ENCODE measurements at regions not wholly inside any gene's neighbourhood (a gene's known extent, or its start where the extent isn't known, plus 50 kb on each side); places are given as distances from the start of the nearest gene placed in this dataset.

- Histone ChIP-seq H3K4me1 (no peaks in the 10 kb centered on the region), H3K36me3 (replicated peaks in 1 of 2; ENCODE audit: insufficient read depth in 1 of 2, low read depth in 2 of 2) (no peaks in the 10 kb centered on the region), H3K27me3 (no peaks in the 10 kb centered on the region), H3K4me3 (no peak overlapping the region), H3K27ac (no peak overlapping the region), H3K9me3 (no peaks in the 10 kb centered on the region)
- 63 to 66% methylated on average over 12 of the region's 12 CpGs for WGBS, 2 donors
- no peak for DNase-seq
- TF ChIP-seq CTCF (IDR thresholded peaks at IDR 0.05) (no peak), POLR2A (IDR thresholded peaks at IDR 0.05) (no peak)
- no peak for ATAC-seq
- intact Hi-C loops (cut with DNase I) = no loop called here
Measured at GRCh38 chr17:79340333-79341221, 266.0 kb downstream of the ENGASE start.

- WGBS, 2 donors = 58 to 68% methylated on average over 7 of the region's 7 CpGs
- no peak overlapping the region for H3K4me3 ChIP-seq
- DNase-seq (no peak), ATAC-seq (no peak)
- no peaks in the 10 kb centered on the region for H3K36me3 ChIP-seq (replicated peaks in 1 of 2; ENCODE audit: insufficient read depth in 1 of 2, low read depth in 2 of 2)
- H3K27me3 ChIP-seq = no peaks in the 10 kb centered on the region
- no peak overlapping the region for H3K27ac ChIP-seq
- intact Hi-C loops (cut with DNase I) = no loop called here
- H3K9me3 ChIP-seq = no peaks in the 10 kb centered on the region
- no peak for TF ChIP-seq POLR2A (IDR thresholded peaks at IDR 0.05)
- no peak for TF ChIP-seq CTCF (IDR thresholded peaks at IDR 0.05)
- no peaks in the 10 kb centered on the region for H3K4me1 ChIP-seq
Measured at GRCh38 chr17:79339321-79339720, 264.7 kb downstream of the ENGASE start.

GRCh38 chr17:79338604-79339003 is 264.0 kb downstream of the ENGASE start:
- ATAC-seq (no peak), DNase-seq (no peak)
- Histone ChIP-seq H3K4me3 (no peak overlapping the region), H3K27me3 (no peaks in the 10 kb centered on the region), H3K9me3 (no peaks in the 10 kb centered on the region), H3K27ac (no peak overlapping the region), H3K36me3 (replicated peaks in 1 of 2; ENCODE audit: insufficient read depth in 1 of 2, low read depth in 2 of 2) (no peaks in the 10 kb centered on the region), H3K4me1 (no peaks in the 10 kb centered on the region)
- intact Hi-C loops (cut with DNase I) = no loop called here
- WGBS, 2 donors = 42 to 47% methylated on average over 4 of the region's 4 CpGs
- TF ChIP-seq CTCF (IDR thresholded peaks at IDR 0.05) (no peak), POLR2A (IDR thresholded peaks at IDR 0.05) (no peak)

GRCh38 chr17:79338152-79338551 is 263.5 kb downstream of the ENGASE start:
- Histone ChIP-seq H3K9me3 (no peaks in the 10 kb centered on the region), H3K36me3 (replicated peaks in 1 of 2; ENCODE audit: insufficient read depth in 1 of 2, low read depth in 2 of 2) (no peaks in the 10 kb centered on the region), H3K4me1 (no peaks in the 10 kb centered on the region), H3K27ac (no peak overlapping the region), H3K4me3 (no peak overlapping the region), H3K27me3 (no peaks in the 10 kb centered on the region)
- DNase-seq = no peak
- no peak for ATAC-seq
- intact Hi-C loops (cut with DNase I) = no loop called here
- TF ChIP-seq POLR2A (IDR thresholded peaks at IDR 0.05) (no peak), CTCF (IDR thresholded peaks at IDR 0.05) (no peak)
- WGBS, 2 donors = 39 to 43% methylated on average over 7 of the region's 7 CpGs

GRCh38 chr17:79337053-79337452 is 262.4 kb downstream of the ENGASE start:
- Histone ChIP-seq H3K9me3 (no peaks in the 10 kb centered on the region), H3K4me3 (no peak overlapping the region), H3K27ac (no peak overlapping the region), H3K4me1 (no peaks in the 10 kb centered on the region), H3K27me3 (no peaks in the 10 kb centered on the region), H3K36me3 (replicated peaks in 1 of 2; ENCODE audit: insufficient read depth in 1 of 2, low read depth in 2 of 2) (no peaks in the 10 kb centered on the region)
- TF ChIP-seq CTCF (IDR thresholded peaks at IDR 0.05) = no peak
- no peak for TF ChIP-seq POLR2A (IDR thresholded peaks at IDR 0.05)
- ATAC-seq (no peak), DNase-seq (no peak)
- 58 to 83% methylated on average over 6 to 8 of the region's 8 CpGs for WGBS, 2 donors
- intact Hi-C loops (cut with DNase I) = no loop called here

Data from body of pancreas (tissue), 4 donors.